ENCODE measurements at regions not wholly inside any gene's neighbourhood (a gene's known extent, or its start where the extent isn't known, plus 50 kb on each side); places are given as distances from the start of the nearest gene placed in this dataset.
"Not testable (repeated sequence)": the region's sequence is repeated elsewhere in the genome, so short reads cannot be mapped to it uniquely, and the experiment has no call there.

- no peaks in the 10 kb centered on the region for H3K36me3 ChIP-seq (ENCODE audit: control insufficient read depth, insufficient read depth, low read length)
- DNase-seq (ENCODE audit: low read depth) (peak; percentile 57), FAIRE-seq (no peak)
- no peak overlapping the region for H3K4me3 ChIP-seq (ENCODE audit: low read depth, low read length)
- no peak for TF ChIP-seq CTCF (IDR thresholded peaks at IDR 0.05; ENCODE audit: insufficient read depth, low read length, severe bottlenecking)
- H3K27me3 ChIP-seq (ENCODE audit: control insufficient read depth, insufficient read depth, low read length) = no peaks in the 10 kb centered on the region
Measured at GRCh38 chr9:6144947-6145346, 70.7 kb upstream of the IL33 start.

- TF ChIP-seq CTCF (IDR thresholded peaks at IDR 0.05; ENCODE audit: insufficient read depth, low read length, severe bottlenecking) = no peak
- H3K4me3 ChIP-seq (ENCODE audit: low read depth, low read length) = no peak overlapping the region
- FAIRE-seq (no peak), DNase-seq (ENCODE audit: low read depth) (peak; percentile 40)
- no peaks in the 10 kb centered on the region for H3K36me3 ChIP-seq (ENCODE audit: control insufficient read depth, insufficient read depth, low read length)
- no peaks in the 10 kb centered on the region for H3K27me3 ChIP-seq (ENCODE audit: control insufficient read depth, insufficient read depth, low read length)
Measured at GRCh38 chr9:6142799-6143454, 72.7 kb upstream of the IL33 start.

GRCh38 chr9:6135780-6136179 lies 79.8 kb upstream of the IL33 start:
- not testable (repeated sequence) for H3K36me3 ChIP-seq (ENCODE audit: control insufficient read depth, insufficient read depth, low read length); H3K27me3 ChIP-seq (ENCODE audit: control insufficient read depth, insufficient read depth, low read length); H3K4me3 ChIP-seq (ENCODE audit: low read depth, low read length); FAIRE-seq; DNase-seq (ENCODE audit: low read depth)

- H3K4me3 ChIP-seq (ENCODE audit: low read depth, low read length) = no peak overlapping the region
- no peaks in the 10 kb centered on the region for H3K36me3 ChIP-seq (ENCODE audit: control insufficient read depth, insufficient read depth, low read length)
- no peak for TF ChIP-seq CTCF (IDR thresholded peaks at IDR 0.05; ENCODE audit: insufficient read depth, low read length, severe bottlenecking)
- no peaks in the 10 kb centered on the region for H3K27me3 ChIP-seq (ENCODE audit: control insufficient read depth, insufficient read depth, low read length)
- no peak for FAIRE-seq
- peak; percentile 32 for DNase-seq (ENCODE audit: low read depth)
Measured at GRCh38 chr9:6134661-6135180, 80.9 kb upstream of the IL33 start.

- no peak overlapping the region for H3K4me3 ChIP-seq (ENCODE audit: low read depth, low read length)
- H3K36me3 ChIP-seq (ENCODE audit: control insufficient read depth, insufficient read depth, low read length) = no peaks in the 10 kb centered on the region
- H3K27me3 ChIP-seq (ENCODE audit: control insufficient read depth, insufficient read depth, low read length) = no peaks in the 10 kb centered on the region
- TF ChIP-seq CTCF (IDR thresholded peaks at IDR 0.05; ENCODE audit: insufficient read depth, low read length, severe bottlenecking) = no peak
- DNase-seq (ENCODE audit: low read depth) = peak; percentile 98
- no peak for FAIRE-seq
Measured at GRCh38 chr9:6133346-6134063, 82.1 kb upstream of the IL33 start.

- DNase-seq (ENCODE audit: low read depth) = no peak
- no peak for FAIRE-seq
- no peak overlapping the region for H3K4me3 ChIP-seq (ENCODE audit: low read depth, low read length)
Measured at GRCh38 chr9:6132650-6133049, 83.0 kb upstream of the IL33 start.

More at GRCh38 chr9:6132650-6133049, 83.0 kb upstream of the IL33 start:
- H3K36me3 ChIP-seq (ENCODE audit: control insufficient read depth, insufficient read depth, low read length) = no peaks in the 10 kb centered on the region
- TF ChIP-seq CTCF (IDR thresholded peaks at IDR 0.05; ENCODE audit: insufficient read depth, low read length, severe bottlenecking) = no peak
- H3K27me3 ChIP-seq (ENCODE audit: control insufficient read depth, insufficient read depth, low read length) = no peaks in the 10 kb centered on the region

Measured in bronchial epithelial cell (primary cell).